ENCODE measurements at regions not wholly inside any gene's neighbourhood (a gene's known extent, or its start where the extent isn't known, plus 50 kb on each side); places are given as distances from the start of the nearest gene placed in this dataset.

DNA sequence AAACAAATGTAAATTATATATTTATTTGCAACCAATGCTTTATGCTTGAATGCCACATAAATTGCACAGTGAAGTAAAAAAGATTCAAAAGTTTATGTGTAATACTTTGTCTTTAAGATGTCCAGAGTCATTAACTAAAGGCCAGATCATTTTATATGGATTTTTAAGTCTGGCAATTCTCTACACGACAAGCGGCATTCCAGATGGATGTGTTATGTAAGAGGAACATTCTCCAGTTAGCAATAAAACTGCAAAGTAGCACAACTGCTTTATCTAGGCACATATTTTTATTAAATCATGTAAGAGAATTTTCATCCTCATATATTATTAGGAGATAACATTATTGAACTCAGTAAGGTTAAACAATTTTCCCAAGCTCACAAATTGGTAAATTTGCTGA, 1717.7 kb upstream of the SEL1L start:
- Histone ChIP-seq H3K36me3 (ENCODE audit: insufficient read depth, low read length) (no peaks in the 10 kb centered on the region), H3K4me3 (ENCODE audit: low read depth, low read length, poor library complexity, severe bottlenecking) (no peak overlapping the region), H3K79me2 (ENCODE audit: insufficient read depth, low read depth, low read length) (no peaks in the 10 kb centered on the region), H2AFZ (ENCODE audit: low read length) (no peak overlapping the region), H3K27ac (ENCODE audit: low read depth, low read length, poor library complexity, severe bottlenecking) (no peak overlapping the region), H3K9me2 (ENCODE audit: insufficient read depth, low read length) (no peaks in the 10 kb centered on the region; the same call in 1 of the 2 replicates), H4K20me1 (ENCODE audit: insufficient read depth, low read length) (no peaks in the 10 kb centered on the region), H3K4me2 (ENCODE audit: low read length) (no peak overlapping the region), H3K9me3 (ENCODE audit: low read length) (no peaks in the 10 kb centered on the region), H3K4me1 (ENCODE audit: insufficient read depth, low read length, poor library complexity, severe bottlenecking) (no peaks in the 10 kb centered on the region)
- CTCF ChIA-PET (ENCODE audit: unreplicated experiment), result no interaction called here
- no TSS peak for BruUV-seq (replicated peaks)
- POLR2A ChIA-PET, result interaction anchor here (0.6 to 1.5 kb wide), 5 partner anchors 7 to 906 kb away, joined by 3 to 5 read pairs (median 4); no protein-coding TSS in a partner anchor
- TF ChIP-seq, protein P1, sequence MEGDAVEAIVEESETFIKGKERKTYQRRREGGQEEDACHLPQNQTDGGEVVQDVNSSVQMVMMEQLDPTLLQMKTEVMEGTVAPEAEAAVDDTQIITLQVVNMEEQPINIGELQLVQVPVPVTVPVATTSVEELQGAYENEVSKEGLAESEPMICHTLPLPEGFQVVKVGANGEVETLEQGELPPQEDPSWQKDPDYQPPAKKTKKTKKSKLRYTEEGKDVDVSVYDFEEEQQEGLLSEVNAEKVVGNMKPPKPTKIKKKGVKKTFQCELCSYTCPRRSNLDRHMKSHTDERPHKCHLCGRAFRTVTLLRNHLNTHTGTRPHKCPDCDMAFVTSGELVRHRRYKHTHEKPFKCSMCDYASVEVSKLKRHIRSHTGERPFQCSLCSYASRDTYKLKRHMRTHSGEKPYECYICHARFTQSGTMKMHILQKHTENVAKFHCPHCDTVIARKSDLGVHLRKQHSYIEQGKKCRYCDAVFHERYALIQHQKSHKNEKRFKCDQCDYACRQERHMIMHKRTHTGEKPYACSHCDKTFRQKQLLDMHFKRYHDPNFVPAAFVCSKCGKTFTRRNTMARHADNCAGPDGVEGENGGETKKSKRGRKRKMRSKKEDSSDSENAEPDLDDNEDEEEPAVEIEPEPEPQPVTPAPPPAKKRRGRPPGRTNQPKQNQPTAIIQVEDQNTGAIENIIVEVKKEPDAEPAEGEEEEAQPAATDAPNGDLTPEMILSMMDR (conservative IDR thresholded peaks at IDR 0.05; ENCODE audit: low read length), result no peak
- TF ChIP-seq EZH2phosphoT487 (IDR thresholded peaks at IDR 0.05; ENCODE audit: borderline replicate concordance, low read depth, low read length), result no peak
- no peak for DNase-seq (ENCODE audit: low spot score)
- intact Hi-C loops (cut with micrococcal nuclease; ENCODE audit: unreplicated experiment), result no loop called here

DNA sequence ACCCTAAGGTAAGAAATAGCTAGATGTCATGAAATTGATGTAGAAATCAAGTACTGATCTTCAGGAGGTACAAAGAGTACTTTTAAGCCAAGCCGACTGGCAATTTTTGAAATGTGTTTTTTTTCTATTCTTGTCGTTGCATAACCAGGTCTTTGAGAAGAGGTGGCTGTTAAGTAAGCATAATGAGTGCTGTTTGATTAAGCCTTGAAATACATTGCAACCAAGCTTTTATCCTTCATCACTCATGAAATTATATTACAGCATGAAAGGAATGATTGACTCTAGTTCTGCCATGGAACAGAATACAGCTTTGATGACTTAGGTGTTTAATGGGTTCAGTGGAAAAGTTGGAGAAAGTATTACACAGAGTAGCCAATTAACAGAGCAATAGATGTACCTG, 1720.2 kb upstream of the SEL1L start:
- Histone ChIP-seq H3K4me1 (ENCODE audit: insufficient read depth, low read length, poor library complexity, severe bottlenecking) (no peaks in the 10 kb centered on the region), H3K9me3 (ENCODE audit: low read length) (no peaks in the 10 kb centered on the region), H3K9me2 (ENCODE audit: insufficient read depth, low read length) (no peaks in the 10 kb centered on the region; the same call in 1 of the 2 replicates), H3K4me2 (ENCODE audit: low read length) (no peak overlapping the region), H3K36me3 (ENCODE audit: insufficient read depth, low read length) (no peaks in the 10 kb centered on the region), H3K4me3 (ENCODE audit: low read depth, low read length, poor library complexity, severe bottlenecking) (no peak overlapping the region), H3K27ac (ENCODE audit: low read depth, low read length, poor library complexity, severe bottlenecking) (no peak overlapping the region), H2AFZ (ENCODE audit: low read length) (no peak overlapping the region), H3K79me2 (ENCODE audit: insufficient read depth, low read depth, low read length) (no peaks in the 10 kb centered on the region), H4K20me1 (ENCODE audit: insufficient read depth, low read length) (no peaks in the 10 kb centered on the region)
- TF ChIP-seq, protein P1 (conservative IDR thresholded peaks at IDR 0.05; ENCODE audit: low read length), result no peak
- no peak for TF ChIP-seq EZH2phosphoT487 (IDR thresholded peaks at IDR 0.05; ENCODE audit: borderline replicate concordance, low read depth, low read length)
- ChIA-PET POLR2A (no interaction called here), CTCF (ENCODE audit: unreplicated experiment) (no interaction called here)
- no peak for DNase-seq (ENCODE audit: low spot score)
- intact Hi-C loops (cut with micrococcal nuclease; ENCODE audit: unreplicated experiment), result no loop called here
- BruUV-seq (replicated peaks), result no TSS peak

DNA sequence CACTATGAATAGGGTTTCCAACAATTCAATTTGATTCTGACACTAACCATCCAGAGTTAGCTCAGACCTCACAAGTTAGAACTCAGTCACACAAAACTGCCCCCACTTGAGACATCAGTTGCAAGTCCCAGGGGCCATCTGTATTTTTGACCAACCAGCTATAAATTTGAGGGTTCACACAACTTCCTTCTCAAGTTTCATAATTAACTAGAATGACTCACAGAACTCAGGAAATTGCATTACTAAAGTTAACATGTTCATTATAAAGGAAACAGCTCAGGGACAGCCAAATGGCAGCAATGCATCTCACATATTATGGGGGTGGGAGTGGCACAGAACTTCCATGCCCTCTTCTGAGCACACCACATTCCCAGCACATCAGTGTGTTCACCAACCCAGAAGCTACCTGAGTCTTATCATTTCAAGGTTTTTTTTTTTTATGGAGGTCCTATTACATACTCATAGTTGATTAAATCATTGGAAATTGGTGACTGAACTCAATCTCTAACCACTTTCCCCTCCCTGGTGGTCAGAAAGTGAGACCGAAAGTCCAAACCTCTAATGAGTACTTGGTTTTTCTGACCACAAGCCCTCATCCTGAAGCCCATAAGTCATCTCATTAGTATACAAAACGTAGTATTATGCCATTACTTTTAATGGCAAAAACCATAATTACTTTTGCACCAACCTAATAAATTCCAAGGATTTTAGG, 1721.5 kb upstream of the SEL1L start:
- Histone ChIP-seq H2AFZ (ENCODE audit: low read length) (no peak overlapping the region), H3K4me3 (ENCODE audit: low read depth, low read length, poor library complexity, severe bottlenecking) (no peak overlapping the region), H3K27ac (ENCODE audit: low read depth, low read length, poor library complexity, severe bottlenecking) (no peak overlapping the region), H3K36me3 (ENCODE audit: insufficient read depth, low read length) (no peaks in the 10 kb centered on the region), H3K9me3 (ENCODE audit: low read length) (no peaks in the 10 kb centered on the region), H3K9me2 (ENCODE audit: insufficient read depth, low read length) (no peaks in the 10 kb centered on the region; the same call in 1 of the 2 replicates), H3K4me2 (ENCODE audit: low read length) (no peak overlapping the region), H4K20me1 (ENCODE audit: insufficient read depth, low read length) (no peaks in the 10 kb centered on the region), H3K79me2 (ENCODE audit: insufficient read depth, low read depth, low read length) (no peaks in the 10 kb centered on the region), H3K4me1 (ENCODE audit: insufficient read depth, low read length, poor library complexity, severe bottlenecking) (no peaks in the 10 kb centered on the region)
- intact Hi-C loops (cut with micrococcal nuclease; ENCODE audit: unreplicated experiment), result no loop called here
- TF ChIP-seq, protein P1 (conservative IDR thresholded peaks at IDR 0.05; ENCODE audit: low read length), result no peak
- TF ChIP-seq EZH2phosphoT487 (IDR thresholded peaks at IDR 0.05; ENCODE audit: borderline replicate concordance, low read depth, low read length), result no peak
- ChIA-PET CTCF (ENCODE audit: unreplicated experiment) (no interaction called here), POLR2A (no interaction called here)
- no TSS peak for BruUV-seq (replicated peaks)
- DNase-seq (ENCODE audit: low spot score), result no peak

Measured in OCI-LY7 (cell line).